Thyroid gland (tissue), 4 donors: ENCODE measurements at regions not wholly inside any gene's neighbourhood (a gene's known extent, or its start where the extent isn't known, plus 50 kb on each side); places are given as distances from the start of the nearest gene placed in this dataset.

Source experiments
- POLR2A ChIP-seq, 2 donors: fragments of 450-650 bp; IDR thresholded peaks; one replicate each; pipeline ENCODE4 v1.6.1; 2017; ENCODE audit warnings: antibody characterized with exemption in 2 of 2, mild to moderate bottlenecking in 2 of 2, moderate library complexity in 1 of 2
- TF ChIP-seq, protein P1 (sequence below), 6 experiments: fragments of 200-600 bp in 3 of 6; fragments of 450-650 bp in 3 of 6; sonication (generic) in 3 of 6; IDR thresholded peaks; one replicate each; pipeline ENCODE4 v1.5.1; 2016 to 2019; ENCODE audit warnings: antibody characterized with exemption in 6 of 6, mild to moderate bottlenecking in 2 of 6, inconsistent platforms in 1 of 6, moderate library complexity in 1 of 6

DNA sequence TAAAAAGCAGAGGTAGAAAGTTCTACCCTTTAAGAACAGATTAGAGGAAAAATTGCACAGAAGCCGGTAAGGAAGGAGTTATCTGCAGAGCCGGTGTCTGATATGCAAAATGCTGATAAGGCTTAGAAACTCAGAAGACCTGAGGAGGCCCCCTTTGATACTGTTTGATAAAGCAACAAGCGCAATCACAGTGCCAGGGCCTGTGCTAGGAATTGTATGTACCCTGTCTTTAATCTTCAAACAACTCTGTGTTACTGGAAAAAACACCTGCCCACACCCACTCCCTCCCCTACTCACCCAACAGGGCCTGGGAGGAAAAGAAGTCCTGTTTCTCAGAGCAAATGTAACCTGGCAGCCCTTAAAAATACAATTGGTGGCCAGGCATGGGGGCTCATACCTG, 112.7 kb upstream of the FUT8 start:
- TF ChIP-seq, protein P1, sequence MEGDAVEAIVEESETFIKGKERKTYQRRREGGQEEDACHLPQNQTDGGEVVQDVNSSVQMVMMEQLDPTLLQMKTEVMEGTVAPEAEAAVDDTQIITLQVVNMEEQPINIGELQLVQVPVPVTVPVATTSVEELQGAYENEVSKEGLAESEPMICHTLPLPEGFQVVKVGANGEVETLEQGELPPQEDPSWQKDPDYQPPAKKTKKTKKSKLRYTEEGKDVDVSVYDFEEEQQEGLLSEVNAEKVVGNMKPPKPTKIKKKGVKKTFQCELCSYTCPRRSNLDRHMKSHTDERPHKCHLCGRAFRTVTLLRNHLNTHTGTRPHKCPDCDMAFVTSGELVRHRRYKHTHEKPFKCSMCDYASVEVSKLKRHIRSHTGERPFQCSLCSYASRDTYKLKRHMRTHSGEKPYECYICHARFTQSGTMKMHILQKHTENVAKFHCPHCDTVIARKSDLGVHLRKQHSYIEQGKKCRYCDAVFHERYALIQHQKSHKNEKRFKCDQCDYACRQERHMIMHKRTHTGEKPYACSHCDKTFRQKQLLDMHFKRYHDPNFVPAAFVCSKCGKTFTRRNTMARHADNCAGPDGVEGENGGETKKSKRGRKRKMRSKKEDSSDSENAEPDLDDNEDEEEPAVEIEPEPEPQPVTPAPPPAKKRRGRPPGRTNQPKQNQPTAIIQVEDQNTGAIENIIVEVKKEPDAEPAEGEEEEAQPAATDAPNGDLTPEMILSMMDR (IDR thresholded peaks at IDR 0.05), result no peak
- no peak for TF ChIP-seq POLR2A (IDR thresholded peaks at IDR 0.05)
